ENCODE measurements at regions not wholly inside any gene's neighbourhood (a gene's known extent, or its start where the extent isn't known, plus 50 kb on each side); places are given as distances from the start of the nearest gene placed in this dataset.

DNA sequence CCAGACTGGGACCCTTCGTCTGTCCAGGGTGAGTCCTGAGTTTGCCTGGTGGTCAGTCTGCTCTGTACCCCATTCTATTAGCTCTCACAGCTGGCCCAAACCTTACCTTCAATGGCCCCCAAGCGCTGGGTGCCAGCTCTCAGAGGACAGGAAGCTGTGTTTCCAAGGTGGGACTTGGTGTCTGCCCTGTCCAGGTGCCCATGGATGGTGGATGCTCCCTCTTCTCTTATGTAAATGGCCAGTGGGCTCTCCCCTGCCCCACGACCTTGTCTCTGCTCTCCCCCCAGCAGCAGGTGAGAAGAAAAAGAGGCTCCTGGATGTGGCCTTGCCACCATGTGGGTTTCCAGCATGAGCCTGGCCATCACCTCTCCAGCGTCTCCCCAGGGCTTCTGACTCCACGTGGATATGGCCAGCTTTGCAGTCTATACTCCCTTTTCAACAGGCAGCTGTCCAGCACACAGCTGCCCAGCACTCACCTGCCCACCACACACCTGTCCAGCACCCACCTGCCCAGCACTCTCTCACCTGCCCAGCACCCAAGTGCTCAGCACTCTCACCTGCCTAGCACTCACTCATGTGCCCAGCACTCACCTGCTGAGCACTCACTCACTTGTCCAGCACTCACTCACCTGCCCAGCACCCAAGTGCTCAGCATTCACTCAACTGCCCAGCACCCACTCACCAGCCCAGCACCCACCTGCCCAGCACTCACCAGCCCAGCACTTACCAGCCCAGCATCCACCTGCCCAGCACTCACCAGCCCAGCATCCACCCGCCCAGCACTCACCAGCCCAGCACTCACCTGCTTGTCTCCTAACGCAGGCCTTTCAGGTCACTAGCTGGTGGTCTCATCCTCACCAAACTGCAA lies 136.2 kb upstream of the IRX2 start:
- TF ChIP-seq, protein P1, sequence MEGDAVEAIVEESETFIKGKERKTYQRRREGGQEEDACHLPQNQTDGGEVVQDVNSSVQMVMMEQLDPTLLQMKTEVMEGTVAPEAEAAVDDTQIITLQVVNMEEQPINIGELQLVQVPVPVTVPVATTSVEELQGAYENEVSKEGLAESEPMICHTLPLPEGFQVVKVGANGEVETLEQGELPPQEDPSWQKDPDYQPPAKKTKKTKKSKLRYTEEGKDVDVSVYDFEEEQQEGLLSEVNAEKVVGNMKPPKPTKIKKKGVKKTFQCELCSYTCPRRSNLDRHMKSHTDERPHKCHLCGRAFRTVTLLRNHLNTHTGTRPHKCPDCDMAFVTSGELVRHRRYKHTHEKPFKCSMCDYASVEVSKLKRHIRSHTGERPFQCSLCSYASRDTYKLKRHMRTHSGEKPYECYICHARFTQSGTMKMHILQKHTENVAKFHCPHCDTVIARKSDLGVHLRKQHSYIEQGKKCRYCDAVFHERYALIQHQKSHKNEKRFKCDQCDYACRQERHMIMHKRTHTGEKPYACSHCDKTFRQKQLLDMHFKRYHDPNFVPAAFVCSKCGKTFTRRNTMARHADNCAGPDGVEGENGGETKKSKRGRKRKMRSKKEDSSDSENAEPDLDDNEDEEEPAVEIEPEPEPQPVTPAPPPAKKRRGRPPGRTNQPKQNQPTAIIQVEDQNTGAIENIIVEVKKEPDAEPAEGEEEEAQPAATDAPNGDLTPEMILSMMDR (IDR thresholded peaks at IDR 0.05) = no peak
- TF ChIP-seq POLR2A (IDR thresholded peaks at IDR 0.05) (no peak), POLR2AphosphoS5 (IDR thresholded peaks at IDR 0.05) (no peak)

All from sigmoid colon (tissue), 4 donors.